ENCODE measurements at regions not wholly inside any gene's neighbourhood (a gene's known extent, or its start where the extent isn't known, plus 50 kb on each side); places are given as distances from the start of the nearest gene placed in this dataset.

- Histone ChIP-seq H3K9me3 (replicated peaks; ENCODE audit: insufficient read depth, low read length) (no peaks in the 10 kb centered on the region), H3K27me3 (replicated peaks; ENCODE audit: insufficient read depth, low read length) (no peaks in the 10 kb centered on the region), H4K20me1 (ENCODE audit: insufficient read depth, low read length) (no peaks in the 10 kb centered on the region), H3K36me3 (replicated peaks; ENCODE audit: insufficient read depth, low read length) (no peaks in the 10 kb centered on the region), H3F3A (ENCODE audit: insufficient read depth, low read length) (no peaks in the 10 kb centered on the region), H3K79me2 (ENCODE audit: low read length) (no peaks in the 10 kb centered on the region), H3K9ac (ENCODE audit: low read length) (no peak overlapping the region), H3K4me3 (ENCODE audit: low read length) (no peak overlapping the region), H3K4me1 (ENCODE audit: low read length) (peaks cover 8% of the 10 kb centered on the region), H3K9me2 (replicated peaks; ENCODE audit: insufficient read depth, low read length) (no peaks in the 10 kb centered on the region), H3K27ac (ENCODE audit: low read length) (no peak overlapping the region), H3K4me2 (ENCODE audit: low read depth, low read length) (no peak overlapping the region), H2AFZ (ENCODE audit: low read length) (no peak overlapping the region)
- DNase-seq, result no peak
- no peak for TF ChIP-seq EZH2 (optimal IDR thresholded peaks at IDR 0.05; ENCODE audit: low read depth, low read length)
- TF ChIP-seq EZH2phosphoT487 (IDR thresholded peaks at IDR 0.05; ENCODE audit: low read length), result no peak
- TF ChIP-seq, protein P1, sequence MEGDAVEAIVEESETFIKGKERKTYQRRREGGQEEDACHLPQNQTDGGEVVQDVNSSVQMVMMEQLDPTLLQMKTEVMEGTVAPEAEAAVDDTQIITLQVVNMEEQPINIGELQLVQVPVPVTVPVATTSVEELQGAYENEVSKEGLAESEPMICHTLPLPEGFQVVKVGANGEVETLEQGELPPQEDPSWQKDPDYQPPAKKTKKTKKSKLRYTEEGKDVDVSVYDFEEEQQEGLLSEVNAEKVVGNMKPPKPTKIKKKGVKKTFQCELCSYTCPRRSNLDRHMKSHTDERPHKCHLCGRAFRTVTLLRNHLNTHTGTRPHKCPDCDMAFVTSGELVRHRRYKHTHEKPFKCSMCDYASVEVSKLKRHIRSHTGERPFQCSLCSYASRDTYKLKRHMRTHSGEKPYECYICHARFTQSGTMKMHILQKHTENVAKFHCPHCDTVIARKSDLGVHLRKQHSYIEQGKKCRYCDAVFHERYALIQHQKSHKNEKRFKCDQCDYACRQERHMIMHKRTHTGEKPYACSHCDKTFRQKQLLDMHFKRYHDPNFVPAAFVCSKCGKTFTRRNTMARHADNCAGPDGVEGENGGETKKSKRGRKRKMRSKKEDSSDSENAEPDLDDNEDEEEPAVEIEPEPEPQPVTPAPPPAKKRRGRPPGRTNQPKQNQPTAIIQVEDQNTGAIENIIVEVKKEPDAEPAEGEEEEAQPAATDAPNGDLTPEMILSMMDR (IDR thresholded peaks at IDR 0.05; ENCODE audit: low read length), result no peak
These were observed 91.1 kb upstream of the IL12A start for GRCh38 chr3:159897331-159898075.

DNA sequence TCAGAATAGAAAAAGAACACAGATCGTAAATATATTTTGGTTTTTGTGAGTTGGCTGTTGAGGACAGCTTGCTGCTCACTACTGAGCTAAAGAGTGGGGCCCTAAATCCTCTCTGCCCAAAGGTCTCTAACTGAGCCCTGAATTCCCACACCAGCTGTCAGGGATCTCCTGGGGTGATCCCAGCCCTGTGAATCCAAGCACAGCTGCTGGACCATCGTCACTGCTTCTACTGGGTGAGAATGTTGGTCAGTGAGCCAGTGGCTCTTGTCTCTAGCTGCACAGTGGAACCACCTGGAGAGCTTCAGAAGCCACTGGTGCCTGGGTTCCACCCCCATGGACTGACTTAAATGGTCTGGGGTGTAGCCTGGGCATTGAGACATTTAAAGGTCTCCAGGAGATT lies 90.5 kb upstream of the IL12A start:
- H3K27ac ChIP-seq (ENCODE audit: low read length), result no peak overlapping the region

DNA sequence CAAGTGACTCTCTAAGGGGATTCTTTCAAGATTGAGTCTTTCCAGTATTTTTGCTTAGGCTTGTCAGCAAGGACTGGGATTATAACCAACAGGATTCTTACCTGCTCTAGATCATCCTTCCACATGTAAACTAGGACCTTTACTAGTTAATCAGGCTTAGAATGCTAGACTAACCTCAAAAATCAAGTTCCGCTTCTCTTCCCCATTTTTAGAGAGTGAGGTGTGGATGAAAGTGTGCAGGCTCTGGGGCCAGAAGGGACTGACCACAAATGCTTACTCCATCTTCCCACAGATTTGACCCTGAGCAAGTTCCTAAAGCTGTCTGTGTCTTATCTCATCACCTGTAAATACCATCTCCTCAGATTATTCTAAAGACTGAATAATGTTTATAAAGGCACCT lies 89.5 kb upstream of the IL12A start:
- Histone ChIP-seq H3K9me3 (replicated peaks; ENCODE audit: insufficient read depth, low read length) (no peaks in the 10 kb centered on the region), H4K20me1 (ENCODE audit: insufficient read depth, low read length) (no peaks in the 10 kb centered on the region), H3K79me2 (ENCODE audit: low read length) (no peaks in the 10 kb centered on the region), H3K27me3 (replicated peaks; ENCODE audit: insufficient read depth, low read length) (no peaks in the 10 kb centered on the region), H3K4me1 (ENCODE audit: low read length) (peaks cover 8% of the 10 kb centered on the region), H2AFZ (ENCODE audit: low read length) (no peak overlapping the region), H3K4me2 (ENCODE audit: low read depth, low read length) (no peak overlapping the region), H3K36me3 (replicated peaks; ENCODE audit: insufficient read depth, low read length) (no peaks in the 10 kb centered on the region), H3K9me2 (replicated peaks; ENCODE audit: insufficient read depth, low read length) (no peaks in the 10 kb centered on the region), H3K9ac (ENCODE audit: low read length) (no peak overlapping the region), H3F3A (ENCODE audit: insufficient read depth, low read length) (no peaks in the 10 kb centered on the region), H3K4me3 (ENCODE audit: low read length) (no peak overlapping the region), H3K27ac (ENCODE audit: low read length) (no peak overlapping the region)
- TF ChIP-seq EZH2phosphoT487 (IDR thresholded peaks at IDR 0.05; ENCODE audit: low read length), result no peak
- TF ChIP-seq EZH2 (optimal IDR thresholded peaks at IDR 0.05; ENCODE audit: low read depth, low read length), result no peak
- TF ChIP-seq, protein P1 (IDR thresholded peaks at IDR 0.05; ENCODE audit: low read length), result no peak
- DNase-seq, result no peak

More for the DNA sequence above, 90.5 kb upstream of the IL12A start:
- peaks cover 8% of the 10 kb centered on the region for H3K4me1 ChIP-seq (ENCODE audit: low read length)
- TF ChIP-seq EZH2phosphoT487 (IDR thresholded peaks at IDR 0.05; ENCODE audit: low read length) (no peak), EZH2 (optimal IDR thresholded peaks at IDR 0.05; ENCODE audit: low read depth, low read length) (no peak)
- TF ChIP-seq, protein P1 (IDR thresholded peaks at IDR 0.05; ENCODE audit: low read length), result no peak
- no peaks in the 10 kb centered on the region for H3K36me3 ChIP-seq (replicated peaks; ENCODE audit: insufficient read depth, low read length)
- no peak overlapping the region for H2AFZ ChIP-seq (ENCODE audit: low read length)
- H3K9ac ChIP-seq (ENCODE audit: low read length), result no peak overlapping the region
- H3K79me2 ChIP-seq (ENCODE audit: low read length), result no peaks in the 10 kb centered on the region
- H3K4me3 ChIP-seq (ENCODE audit: low read length), result no peak overlapping the region
- no peak for DNase-seq
- H3K9me2 ChIP-seq (replicated peaks; ENCODE audit: insufficient read depth, low read length), result no peaks in the 10 kb centered on the region
- no peaks in the 10 kb centered on the region for H3K9me3 ChIP-seq (replicated peaks; ENCODE audit: insufficient read depth, low read length)
- H3F3A ChIP-seq (ENCODE audit: insufficient read depth, low read length), result no peaks in the 10 kb centered on the region
- no peak overlapping the region for H3K4me2 ChIP-seq (ENCODE audit: low read depth, low read length)
- no peaks in the 10 kb centered on the region for H4K20me1 ChIP-seq (ENCODE audit: insufficient read depth, low read length)
- H3K27me3 ChIP-seq (replicated peaks; ENCODE audit: insufficient read depth, low read length), result no peaks in the 10 kb centered on the region

Data from MM.1S (cell line).